ENCODE measurements at regions not wholly inside any gene's neighbourhood (a gene's known extent, or its start where the extent isn't known, plus 50 kb on each side); places are given as distances from the start of the nearest gene placed in this dataset.

GRCh38 chr10:36612436-36612835 lies 513.0 kb upstream of the ANKRD30A start:
- Histone ChIP-seq H3K9me3 (ENCODE audit: control insufficient read depth, insufficient read depth, low read length) (no peaks in the 10 kb centered on the region), H3K27me3 (ENCODE audit: control insufficient read depth, insufficient read depth, low read length) (no peaks in the 10 kb centered on the region), H3K27ac (ENCODE audit: low read depth, low read length) (no peak overlapping the region), H3K4me3 (ENCODE audit: low read depth, low read length) (no peak overlapping the region)
- CTCF ChIA-PET = interaction anchor here (0.6 kb wide), 1 partner anchor 36 kb away, joined by 4 read pairs; no protein-coding TSS in a partner anchor
- DNase-seq (ENCODE audit: low read depth, low spot score) = no peak
- POLR2A ChIA-PET = no interaction called here
- no peak for TF ChIP-seq CTCF (IDR thresholded peaks at IDR 0.05; ENCODE audit: low read depth, low read length)

GRCh38 chr10:36608866-36609265 lies 516.5 kb upstream of the ANKRD30A start:
- H3K27ac ChIP-seq (ENCODE audit: low read depth, low read length) = no peak overlapping the region
- no peaks in the 10 kb centered on the region for H3K27me3 ChIP-seq (ENCODE audit: control insufficient read depth, insufficient read depth, low read length)
- ChIA-PET CTCF (no interaction called here), POLR2A (no interaction called here)
- no peak for TF ChIP-seq CTCF (IDR thresholded peaks at IDR 0.05; ENCODE audit: low read depth, low read length)
- DNase-seq (ENCODE audit: low read depth, low spot score) = no peak
- H3K4me3 ChIP-seq (ENCODE audit: low read depth, low read length) = no peak overlapping the region
- H3K9me3 ChIP-seq (ENCODE audit: control insufficient read depth, insufficient read depth, low read length) = no peaks in the 10 kb centered on the region

GRCh38 chr10:36608251-36608650 lies 517.1 kb upstream of the ANKRD30A start:
- H3K9me3 ChIP-seq (ENCODE audit: control insufficient read depth, insufficient read depth, low read length) = no peaks in the 10 kb centered on the region
- H3K4me3 ChIP-seq (ENCODE audit: low read depth, low read length) = no peak overlapping the region
- no peak overlapping the region for H3K27ac ChIP-seq (ENCODE audit: low read depth, low read length)
- DNase-seq (ENCODE audit: low read depth, low spot score) = peak; percentile 11
- CTCF ChIA-PET = no interaction called here
- no peaks in the 10 kb centered on the region for H3K27me3 ChIP-seq (ENCODE audit: control insufficient read depth, insufficient read depth, low read length)
- TF ChIP-seq CTCF (IDR thresholded peaks at IDR 0.05; ENCODE audit: low read depth, low read length) = no peak
- POLR2A ChIA-PET = no interaction called here

GRCh38 chr10:36606234-36606839 lies 519.1 kb upstream of the ANKRD30A start:
- DNase-seq (ENCODE audit: low read depth, low spot score) = no peak
- H3K9me3 ChIP-seq (ENCODE audit: control insufficient read depth, insufficient read depth, low read length) = no peaks in the 10 kb centered on the region
- TF ChIP-seq CTCF (IDR thresholded peaks at IDR 0.05; ENCODE audit: low read depth, low read length) = no peak
- CTCF ChIA-PET = no interaction called here
- H3K27me3 ChIP-seq (ENCODE audit: control insufficient read depth, insufficient read depth, low read length) = no peaks in the 10 kb centered on the region
- no peak overlapping the region for H3K4me3 ChIP-seq (ENCODE audit: low read depth, low read length)
- POLR2A ChIA-PET = no interaction called here
- no peak overlapping the region for H3K27ac ChIP-seq (ENCODE audit: low read depth, low read length)

- CTCF ChIA-PET = no interaction called here
- POLR2A ChIA-PET = no interaction called here
- H3K27ac ChIP-seq (ENCODE audit: low read depth, low read length) = no peak overlapping the region
Observed at GRCh38 chr10:36604316-36604715, 521.1 kb upstream of the ANKRD30A start.

More at GRCh38 chr10:36604316-36604715, 521.1 kb upstream of the ANKRD30A start:
- H3K4me3 ChIP-seq (ENCODE audit: low read depth, low read length) = no peak overlapping the region
- H3K27me3 ChIP-seq (ENCODE audit: control insufficient read depth, insufficient read depth, low read length) = no peaks in the 10 kb centered on the region
- no peak for DNase-seq (ENCODE audit: low read depth, low spot score)
- no peak for TF ChIP-seq CTCF (IDR thresholded peaks at IDR 0.05; ENCODE audit: low read depth, low read length)
- no peaks in the 10 kb centered on the region for H3K9me3 ChIP-seq (ENCODE audit: control insufficient read depth, insufficient read depth, low read length)
